ENCODE measurements at regions not wholly inside any gene's neighbourhood (a gene's known extent, or its start where the extent isn't known, plus 50 kb on each side); places are given as distances from the start of the nearest gene placed in this dataset.

DNA sequence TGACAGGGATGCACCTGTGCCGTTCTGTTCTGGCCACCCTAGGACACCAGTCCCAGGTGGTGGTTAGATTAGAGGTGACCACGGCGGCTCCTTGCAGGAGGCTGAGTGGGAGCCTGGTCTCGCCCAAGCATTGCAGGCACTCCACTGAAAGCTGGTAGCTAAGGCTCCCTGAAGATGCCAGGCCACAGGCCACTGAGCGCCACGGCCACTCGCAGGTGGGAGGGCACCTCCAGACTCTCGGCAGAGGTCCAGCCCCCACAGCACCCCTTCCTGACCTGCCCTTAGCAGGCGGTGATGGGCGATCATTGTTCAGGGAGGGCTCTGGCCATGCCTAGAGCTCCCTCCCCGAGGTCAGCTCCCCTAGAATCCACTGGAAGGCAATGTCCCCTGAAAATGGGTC, 1270.2 kb downstream of the BRD1 start:
- no peak for TF ChIP-seq GATA2 (IDR thresholded peaks at IDR 0.05; ENCODE audit: low read depth, low read length)
- no peak for TF ChIP-seq GATA3 (IDR thresholded peaks at IDR 0.05; ENCODE audit: low read depth, low read length)

DNA sequence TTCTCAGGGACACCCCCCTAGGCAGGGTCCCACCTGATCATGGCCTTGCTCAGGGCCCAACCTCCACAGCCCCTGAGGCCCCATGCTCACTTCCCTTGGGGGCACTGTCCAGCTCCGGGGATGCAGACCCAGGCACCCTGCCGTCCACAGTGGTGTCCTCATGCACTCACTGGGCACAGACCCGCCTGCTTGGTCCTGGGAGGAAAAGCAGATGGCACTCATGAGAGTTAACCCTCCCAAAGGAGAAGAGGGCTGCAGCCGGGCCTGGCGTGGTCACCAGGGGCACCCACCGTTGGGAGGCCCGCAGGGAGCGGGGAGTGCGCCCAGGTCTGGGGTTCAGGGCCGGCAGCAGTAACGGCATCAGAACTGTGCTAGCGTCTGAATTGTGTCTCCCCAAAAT, 1270.9 kb downstream of the BRD1 start:
- TF ChIP-seq GATA2 (IDR thresholded peaks at IDR 0.05; ENCODE audit: low read depth, low read length) = no peak
- TF ChIP-seq GATA3 (IDR thresholded peaks at IDR 0.05; ENCODE audit: low read depth, low read length) = no peak

GRCh38 chr22:48556222-48556621, 1271.5 kb downstream of the BRD1 start:
- TF ChIP-seq GATA3 (IDR thresholded peaks at IDR 0.05; ENCODE audit: low read depth, low read length) = no peak
- TF ChIP-seq GATA2 (IDR thresholded peaks at IDR 0.05; ENCODE audit: low read depth, low read length) = no peak

- TF ChIP-seq GATA2 (IDR thresholded peaks at IDR 0.05; ENCODE audit: low read depth, low read length) (no peak), GATA3 (IDR thresholded peaks at IDR 0.05; ENCODE audit: low read depth, low read length) (no peak)
Observed at GRCh38 chr22:48555606-48556005, 1272.1 kb downstream of the BRD1 start.

DNA sequence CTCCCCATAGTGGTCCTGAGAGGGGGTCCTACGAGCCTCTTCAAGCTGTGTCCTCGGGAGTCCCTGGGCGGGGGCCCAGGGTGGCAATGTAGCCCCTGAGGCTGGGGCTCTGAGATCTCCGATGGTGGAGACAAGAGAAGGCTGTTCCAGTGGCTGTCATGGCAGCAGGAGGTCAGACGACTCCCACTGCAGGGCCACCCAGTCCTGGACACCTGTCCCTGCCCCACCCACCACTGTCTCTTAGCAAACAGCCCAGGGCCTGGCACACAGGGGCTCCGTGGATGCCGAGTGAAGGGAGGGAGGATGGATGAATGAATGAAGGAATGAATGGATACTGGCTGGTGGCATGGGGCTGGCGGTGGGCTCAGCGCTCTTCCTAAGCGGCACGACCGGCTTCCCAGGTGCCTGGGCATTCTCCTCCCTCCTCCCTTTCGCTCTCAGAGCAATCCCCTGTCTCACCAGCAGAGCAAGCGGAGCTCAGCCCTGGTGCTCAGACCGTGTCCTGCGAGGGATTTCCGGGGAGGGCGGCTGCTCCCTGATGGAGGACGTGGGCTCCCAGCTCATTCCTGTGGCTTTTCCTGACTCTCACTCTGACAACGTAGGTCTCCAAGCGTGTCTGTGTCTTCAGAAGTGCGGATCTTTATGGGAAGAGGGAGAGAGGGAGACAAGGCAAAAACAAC, 1272.6 kb downstream of the BRD1 start:
- TF ChIP-seq GATA2 (IDR thresholded peaks at IDR 0.05; ENCODE audit: low read depth, low read length) (no peak), GATA3 (IDR thresholded peaks at IDR 0.05; ENCODE audit: low read depth, low read length) (no peak)

DNA sequence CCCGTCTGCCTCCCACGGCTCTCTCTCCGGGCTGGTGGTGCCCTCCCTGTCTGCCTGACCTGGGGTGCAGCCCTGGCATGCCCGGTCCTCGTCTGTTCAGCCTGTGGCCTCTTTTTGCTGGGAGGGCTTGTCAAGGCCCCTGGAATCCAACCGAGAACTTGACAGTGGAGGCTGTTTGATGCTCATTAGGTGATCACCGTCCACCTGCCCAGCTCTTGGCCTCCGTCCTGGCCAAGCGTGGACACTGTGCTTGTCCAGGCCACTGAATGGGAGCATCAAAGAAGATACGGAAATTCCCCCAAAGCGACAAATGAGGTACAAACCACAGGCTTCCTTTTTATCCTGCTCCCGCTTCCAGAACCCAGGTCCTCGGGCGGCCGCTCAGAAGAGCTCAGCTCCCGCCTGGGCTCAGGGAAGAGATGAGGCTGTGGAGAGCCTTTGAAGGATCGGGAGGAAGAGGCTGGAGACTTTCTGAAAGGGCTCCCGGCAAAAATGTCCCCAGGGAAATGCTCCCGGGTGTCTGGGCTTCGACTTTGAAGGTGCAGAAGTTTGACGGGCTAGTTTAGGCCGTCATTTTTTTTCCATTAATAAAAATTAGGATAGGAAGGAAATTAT, 1273.9 kb downstream of the BRD1 start:
- TF ChIP-seq GATA3 (IDR thresholded peaks at IDR 0.05; ENCODE audit: low read depth, low read length) = no peak
- no peak for TF ChIP-seq GATA2 (IDR thresholded peaks at IDR 0.05; ENCODE audit: low read depth, low read length)

GRCh38 chr22:48553119-48553518, 1274.6 kb downstream of the BRD1 start:
- no peak for TF ChIP-seq GATA3 (IDR thresholded peaks at IDR 0.05; ENCODE audit: low read depth, low read length)
- TF ChIP-seq GATA2 (IDR thresholded peaks at IDR 0.05; ENCODE audit: low read depth, low read length) = no peak

DNA sequence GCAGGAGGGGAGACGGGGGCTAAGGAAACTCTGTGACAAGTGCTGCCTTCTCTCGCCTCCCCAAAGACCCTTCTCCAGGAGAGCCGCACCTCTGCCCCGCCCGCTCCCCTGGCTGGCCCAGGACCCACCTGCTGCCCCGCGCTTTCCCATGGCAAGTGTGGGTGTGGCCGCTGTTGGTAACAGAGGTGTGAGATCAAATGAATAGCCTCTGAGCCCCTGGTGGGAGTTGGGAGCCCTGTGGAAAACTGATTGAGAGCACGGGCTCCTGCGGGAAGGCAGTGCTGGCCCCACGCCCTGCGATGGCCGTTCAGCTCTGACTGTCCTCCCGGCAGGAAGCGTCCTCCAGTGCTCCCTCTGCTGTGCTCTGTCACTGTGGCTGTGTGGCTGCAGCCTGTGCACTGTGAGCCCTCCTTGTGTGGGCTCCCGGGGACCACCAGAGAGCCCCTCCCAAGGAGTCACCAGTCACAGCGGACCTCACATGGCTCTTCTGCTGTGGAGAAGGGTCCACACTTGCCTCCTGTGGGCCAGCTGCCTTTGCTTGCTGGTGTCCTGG, 1275.9 kb downstream of the BRD1 start:
- TF ChIP-seq GATA3 (IDR thresholded peaks at IDR 0.05; ENCODE audit: low read depth, low read length) (no peak), GATA2 (IDR thresholded peaks at IDR 0.05; ENCODE audit: low read depth, low read length) (no peak)

DNA sequence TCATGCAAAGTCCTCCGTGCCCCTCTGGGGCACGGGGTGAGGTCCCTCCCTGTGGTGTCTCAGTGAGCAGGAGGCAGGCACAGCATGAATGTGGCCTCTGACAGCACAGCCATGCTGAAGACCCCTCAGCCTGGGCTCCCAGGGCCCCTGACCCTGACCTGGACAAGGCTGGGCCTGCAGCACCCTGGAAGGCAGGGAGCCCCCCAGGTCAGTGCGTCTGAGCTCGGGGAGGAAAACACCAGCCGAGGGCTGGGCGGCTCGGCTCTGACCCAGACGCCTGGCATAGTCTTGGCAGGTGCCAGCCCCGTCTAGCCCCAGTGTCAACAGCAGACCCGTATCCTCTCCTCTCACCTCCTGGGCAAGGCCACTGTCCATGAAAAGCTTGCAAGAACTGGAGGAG, 1276.6 kb downstream of the BRD1 start:
- no peak for TF ChIP-seq GATA3 (IDR thresholded peaks at IDR 0.05; ENCODE audit: low read depth, low read length)
- TF ChIP-seq GATA2 (IDR thresholded peaks at IDR 0.05; ENCODE audit: low read depth, low read length) = no peak

DNA sequence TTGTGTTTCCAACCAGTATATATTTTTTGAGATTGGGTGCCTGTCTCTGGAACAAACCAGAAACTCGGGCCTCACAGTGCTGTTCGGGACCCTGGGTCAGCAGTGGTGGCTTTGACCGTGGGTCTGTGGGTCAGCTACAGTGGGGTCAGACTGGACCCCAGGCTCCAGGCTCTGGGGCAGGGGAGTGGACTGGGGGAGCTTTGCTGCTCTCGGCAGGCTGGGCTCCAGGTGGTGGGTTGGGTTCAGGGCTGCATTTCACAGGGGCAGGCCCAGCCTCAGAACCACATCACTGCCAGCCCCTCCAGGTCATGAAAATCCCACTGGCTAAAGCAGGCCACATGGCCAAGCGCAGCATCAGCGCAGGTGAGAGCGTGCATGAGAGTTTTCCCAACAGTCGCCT, 1279.3 kb downstream of the BRD1 start:
- no peak for TF ChIP-seq GATA3 (IDR thresholded peaks at IDR 0.05; ENCODE audit: low read depth, low read length)
- no peak for TF ChIP-seq GATA2 (IDR thresholded peaks at IDR 0.05; ENCODE audit: low read depth, low read length)

DNA sequence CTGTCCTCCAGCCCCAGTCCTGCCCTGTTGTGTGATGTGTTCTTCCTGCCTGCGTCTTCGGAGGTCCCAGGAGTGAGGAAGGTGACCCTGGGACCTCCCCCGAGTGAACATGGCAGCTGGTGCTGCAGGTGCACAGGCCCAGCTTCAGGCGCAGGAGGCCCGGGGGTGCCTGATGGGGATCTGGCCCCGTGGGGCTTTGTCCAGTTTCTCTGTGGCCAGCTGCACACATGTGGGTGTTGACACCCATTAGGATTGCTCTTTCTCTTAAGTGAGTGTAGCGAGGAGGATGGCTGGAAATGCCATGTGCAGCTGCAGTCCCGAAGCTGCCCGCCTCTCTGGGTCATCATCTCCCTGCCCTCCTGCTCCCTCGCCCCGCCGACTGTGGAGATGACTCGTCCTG, 1279.7 kb downstream of the BRD1 start:
- no peak for TF ChIP-seq GATA3 (IDR thresholded peaks at IDR 0.05; ENCODE audit: low read depth, low read length)
- TF ChIP-seq GATA2 (IDR thresholded peaks at IDR 0.05; ENCODE audit: low read depth, low read length) = no peak

DNA sequence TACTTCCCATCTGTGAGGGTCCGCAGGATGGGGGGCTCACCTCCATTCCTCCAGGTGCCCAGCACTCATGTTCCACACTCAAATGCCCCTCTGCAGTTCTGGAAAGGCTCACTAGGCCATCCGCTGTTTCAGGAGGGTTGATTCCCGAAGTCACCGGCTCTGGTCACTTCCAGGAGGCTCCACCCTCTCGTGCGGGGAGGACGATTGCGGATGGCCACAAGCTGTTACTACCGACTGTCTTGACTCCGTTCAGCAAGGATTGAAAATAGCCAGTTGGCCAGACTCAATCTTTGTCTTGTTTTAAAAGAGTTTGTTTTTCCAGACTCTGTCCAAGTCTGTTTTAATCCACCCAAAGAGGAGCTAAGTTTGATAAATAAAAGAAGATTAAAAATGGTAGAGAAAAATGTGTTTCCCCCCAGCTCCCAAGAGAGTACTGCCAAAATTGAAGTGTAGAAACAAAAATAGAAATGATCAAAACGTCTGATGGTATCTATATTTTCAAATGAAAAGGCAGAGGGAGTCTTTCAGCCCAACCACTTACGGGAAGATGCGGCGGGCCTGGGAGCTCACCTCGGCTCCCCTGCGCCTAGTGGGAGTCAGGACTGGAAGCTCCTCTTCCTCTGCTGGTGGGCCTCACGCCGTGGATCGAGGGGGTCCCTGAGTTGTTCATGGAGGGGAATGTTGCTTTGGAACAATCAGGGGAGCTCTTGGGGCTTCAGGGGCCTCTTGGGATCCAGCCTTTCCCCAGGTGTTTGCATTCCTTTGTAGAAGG, 1280.8 kb downstream of the BRD1 start:
- TF ChIP-seq GATA2 (IDR thresholded peaks at IDR 0.05; ENCODE audit: low read depth, low read length) = no peak
- TF ChIP-seq GATA3 (IDR thresholded peaks at IDR 0.05; ENCODE audit: low read depth, low read length) = no peak

GRCh38 chr22:48545987-48546386, 1281.7 kb downstream of the BRD1 start:
- TF ChIP-seq GATA2 (IDR thresholded peaks at IDR 0.05; ENCODE audit: low read depth, low read length) (no peak), GATA3 (IDR thresholded peaks at IDR 0.05; ENCODE audit: low read depth, low read length) (no peak)

DNA sequence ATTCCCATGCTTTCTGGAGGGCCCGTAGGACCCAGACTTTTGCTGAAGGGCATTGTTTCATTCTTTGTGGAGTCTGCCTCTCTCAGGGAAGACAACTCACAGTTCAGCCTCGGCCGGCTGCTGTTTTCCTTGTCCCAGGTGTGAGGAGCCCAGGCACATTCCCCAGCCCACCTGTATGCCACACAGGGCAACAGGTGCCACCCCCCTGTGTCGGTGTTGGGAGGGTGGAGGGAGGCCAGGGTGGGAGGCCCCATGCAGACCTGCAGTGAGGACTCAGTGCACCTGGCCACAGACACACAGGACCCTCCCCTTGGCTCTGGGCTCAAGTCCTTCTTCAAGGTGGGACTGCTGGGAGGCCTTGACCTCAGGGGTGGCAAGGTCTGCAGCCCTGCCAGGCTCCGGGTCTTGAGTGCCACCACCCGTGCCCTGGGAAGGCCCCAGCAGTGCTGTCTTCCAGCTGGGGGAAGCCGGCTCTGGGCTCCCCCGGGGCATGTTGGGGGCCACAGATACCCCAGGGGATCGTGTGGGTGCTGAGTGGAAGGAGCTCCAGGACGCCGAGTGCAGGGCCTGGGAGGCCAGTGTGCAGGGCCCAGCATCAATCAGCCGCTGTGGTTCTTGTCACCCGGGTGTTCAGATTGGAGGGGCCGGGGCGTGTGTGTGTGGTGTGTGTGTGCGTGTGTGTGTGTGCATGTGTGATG, 1286.1 kb downstream of the BRD1 start:
- TF ChIP-seq GATA2 (IDR thresholded peaks at IDR 0.05; ENCODE audit: low read depth, low read length) (no peak), GATA3 (IDR thresholded peaks at IDR 0.05; ENCODE audit: low read depth, low read length) (no peak)
